ENCODE measurements at regions not wholly inside any gene's neighbourhood (a gene's known extent, or its start where the extent isn't known, plus 50 kb on each side); places are given as distances from the start of the nearest gene placed in this dataset.

DNA sequence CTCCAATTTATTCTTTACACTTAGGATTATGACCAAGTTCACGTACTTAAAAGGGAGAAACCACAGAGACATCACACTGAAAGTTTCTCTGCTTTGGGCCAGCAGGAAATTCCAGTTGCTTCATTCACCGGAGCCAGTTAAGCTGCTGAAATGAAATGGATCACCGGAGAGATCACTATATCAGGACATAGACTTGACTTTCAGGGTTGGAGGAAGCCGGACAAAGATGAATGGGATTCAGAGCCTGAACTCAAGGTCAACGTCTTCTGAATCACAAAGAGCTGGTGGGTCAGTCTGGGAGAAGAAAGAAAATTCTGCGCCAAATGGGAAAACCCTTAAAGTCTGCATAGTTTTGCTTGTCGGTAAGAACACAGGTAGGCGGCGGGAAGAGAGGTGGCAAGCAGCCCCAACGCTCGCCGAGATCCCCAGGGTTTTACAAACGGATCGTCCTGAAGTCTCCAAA is 81.9 kb upstream of the CCDC28A start:
- peak in 2 of 4 donors; percentile 29 to 34 for DNase-seq (ENCODE audit: low read depth in 4 of 4, low spot score in 2 of 4)

DNA sequence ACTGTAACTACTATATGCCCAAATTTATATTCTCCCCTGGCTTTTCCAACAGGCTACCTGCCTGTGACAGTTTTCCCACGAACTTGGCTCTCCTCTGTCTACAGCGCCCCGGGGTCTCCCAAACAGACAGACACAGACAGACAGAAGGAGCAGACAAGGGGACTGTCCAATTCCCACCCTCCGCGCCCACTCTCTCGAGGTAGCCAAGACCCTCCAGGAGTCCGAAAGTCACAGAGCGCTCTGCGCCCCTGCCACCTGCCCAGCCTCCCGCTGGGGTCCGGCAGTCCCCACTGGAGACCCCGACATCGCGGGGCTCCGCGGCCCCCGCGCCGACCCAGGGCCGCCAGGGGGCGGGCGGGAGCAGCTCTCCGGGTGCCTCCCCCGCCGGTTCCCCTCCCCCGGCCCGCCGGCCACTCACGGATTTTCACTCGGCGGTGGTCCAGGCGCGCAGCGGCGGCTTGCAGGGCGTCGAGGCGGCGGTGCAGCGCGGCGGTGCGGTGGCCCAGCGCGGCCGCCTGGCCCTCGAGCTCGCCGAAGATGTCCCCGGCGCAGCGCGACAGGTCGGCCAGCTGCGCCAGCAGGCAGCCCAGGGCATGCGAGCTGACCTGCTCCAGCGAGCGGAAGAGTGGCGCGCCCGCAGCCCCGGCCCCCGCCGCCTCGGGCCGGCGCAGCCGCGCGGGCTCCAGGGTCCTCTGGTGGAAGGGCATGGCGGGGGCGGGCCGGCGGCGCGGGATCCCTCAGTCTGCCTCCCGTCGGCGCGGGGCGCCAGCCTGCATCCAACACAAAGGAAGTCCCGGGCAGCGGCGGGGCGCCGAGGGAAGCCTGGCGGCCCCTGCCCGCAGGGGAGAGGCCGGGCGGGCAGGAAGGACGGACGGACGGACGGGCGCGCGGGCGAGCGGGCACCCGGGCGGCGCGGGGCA is 81.3 kb upstream of the CCDC28A start:
- DNase-seq (ENCODE audit: low read depth in 4 of 4, low spot score in 2 of 4), result peak in 3 of 4 donors; percentile 44 to 65 (median 62)

DNA sequence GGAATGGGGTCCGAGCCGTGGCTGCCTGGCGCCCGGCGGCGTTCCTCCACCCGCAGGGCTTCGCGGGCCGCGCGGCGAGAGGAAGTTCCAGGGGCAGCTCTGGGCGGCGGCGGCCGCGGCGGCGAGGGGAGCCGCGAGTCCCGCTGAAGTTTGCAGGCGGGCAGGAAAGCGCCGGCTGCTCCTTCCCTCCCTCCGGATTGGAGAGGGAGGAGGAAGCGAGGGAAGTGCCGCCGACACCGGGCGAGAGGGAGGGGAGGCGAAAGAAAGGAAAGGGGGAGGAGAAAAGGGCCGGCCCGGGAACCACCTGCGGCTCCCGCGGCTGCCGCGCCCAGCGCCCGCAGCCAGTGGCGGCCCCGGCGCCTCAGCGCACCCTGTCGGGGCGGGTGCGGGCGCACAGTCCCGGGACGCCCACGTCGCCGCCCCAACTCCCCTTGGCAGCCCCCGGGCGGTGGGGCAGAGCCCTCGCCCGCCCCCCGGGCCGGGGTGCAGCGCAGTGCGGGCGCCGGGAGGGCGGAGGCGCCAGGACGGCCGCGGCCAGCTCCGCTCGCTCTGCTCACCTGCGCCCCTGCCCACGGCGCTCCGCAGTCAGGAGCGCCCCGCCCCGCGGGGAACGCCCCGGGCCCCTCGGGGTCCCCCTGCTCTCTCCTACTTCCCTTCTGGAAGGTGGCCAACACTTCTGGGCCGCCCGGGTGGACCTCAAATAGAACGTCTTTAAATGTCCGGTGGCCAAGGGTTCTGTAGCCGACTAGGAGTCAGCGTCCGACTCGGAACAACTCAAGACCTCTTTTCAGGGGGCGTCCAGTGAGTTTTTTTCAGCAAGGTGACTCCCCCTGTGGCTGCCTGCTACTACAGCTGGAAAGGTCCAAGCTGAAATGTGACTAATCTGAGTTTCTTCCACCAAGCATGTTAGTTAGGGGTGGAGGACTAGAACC is 80.3 kb upstream of the CCDC28A start:
- peak in 2 of 4 donors; percentile 46 to 48 for DNase-seq (ENCODE audit: low read depth in 4 of 4, low spot score in 2 of 4)

DNA sequence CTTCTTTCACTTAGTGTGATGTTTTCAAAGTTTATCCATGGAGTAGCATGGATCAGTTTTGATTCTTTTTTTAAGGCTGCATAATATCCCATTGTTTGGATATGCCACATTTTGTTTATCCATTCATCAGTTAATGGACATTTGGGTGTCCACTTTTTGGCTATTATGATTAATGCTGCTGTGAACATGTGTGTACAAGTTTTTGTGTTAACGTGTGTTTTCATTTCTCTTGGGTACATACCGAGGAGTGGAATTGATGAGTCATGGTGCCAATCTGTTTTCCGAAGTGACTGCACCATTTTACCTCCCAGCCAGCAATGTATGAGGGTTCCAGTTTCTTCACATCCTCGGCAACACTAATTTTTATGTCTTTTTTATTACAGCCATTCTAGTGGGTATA is 78.4 kb upstream of the CCDC28A start:
- DNase-seq (ENCODE audit: low read depth in 4 of 4, low spot score in 2 of 4), result no peak

DNA sequence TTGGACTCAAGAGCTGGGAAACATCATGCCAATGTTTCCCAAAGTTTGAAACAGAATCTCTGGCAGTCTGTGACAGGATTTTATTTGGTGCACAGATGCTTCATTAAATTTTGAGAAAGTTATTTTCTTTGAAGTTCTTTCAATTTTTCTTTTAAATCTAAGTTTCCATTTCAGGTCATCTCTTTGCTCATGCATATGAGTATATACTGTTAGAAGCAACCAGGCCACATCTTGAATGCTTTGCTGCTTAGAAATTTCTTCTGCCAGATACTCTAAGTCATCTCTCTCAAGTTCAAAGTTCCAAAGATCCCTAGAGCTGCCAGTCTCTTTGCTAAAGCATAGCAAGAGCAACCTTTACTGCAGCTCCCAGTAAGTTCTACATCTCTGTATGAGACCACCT is 59.1 kb upstream of the CCDC28A start:
- no peak for DNase-seq (ENCODE audit: low read depth in 4 of 4, low spot score in 2 of 4)

DNA sequence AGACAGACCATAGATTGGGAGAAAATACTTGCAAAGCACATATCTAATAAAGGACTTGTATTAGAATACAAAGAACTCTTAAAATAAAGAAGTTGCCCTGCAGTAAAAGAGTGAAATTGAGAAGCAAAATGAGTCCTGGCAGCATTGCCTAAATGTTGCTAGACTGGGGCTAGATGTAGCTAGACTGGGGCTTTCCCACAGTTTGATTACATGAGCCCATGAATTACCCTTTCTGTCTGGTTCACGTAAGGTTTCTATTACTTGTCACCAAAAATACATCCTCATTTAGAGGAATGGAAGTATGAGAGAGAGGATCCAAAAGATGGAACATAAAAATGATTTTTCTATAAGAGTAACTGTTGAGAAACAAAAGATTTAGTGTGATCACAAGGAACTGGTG is 57.6 kb upstream of the CCDC28A start:
- no peak for DNase-seq (ENCODE audit: low read depth in 4 of 4, low spot score in 2 of 4)

DNA sequence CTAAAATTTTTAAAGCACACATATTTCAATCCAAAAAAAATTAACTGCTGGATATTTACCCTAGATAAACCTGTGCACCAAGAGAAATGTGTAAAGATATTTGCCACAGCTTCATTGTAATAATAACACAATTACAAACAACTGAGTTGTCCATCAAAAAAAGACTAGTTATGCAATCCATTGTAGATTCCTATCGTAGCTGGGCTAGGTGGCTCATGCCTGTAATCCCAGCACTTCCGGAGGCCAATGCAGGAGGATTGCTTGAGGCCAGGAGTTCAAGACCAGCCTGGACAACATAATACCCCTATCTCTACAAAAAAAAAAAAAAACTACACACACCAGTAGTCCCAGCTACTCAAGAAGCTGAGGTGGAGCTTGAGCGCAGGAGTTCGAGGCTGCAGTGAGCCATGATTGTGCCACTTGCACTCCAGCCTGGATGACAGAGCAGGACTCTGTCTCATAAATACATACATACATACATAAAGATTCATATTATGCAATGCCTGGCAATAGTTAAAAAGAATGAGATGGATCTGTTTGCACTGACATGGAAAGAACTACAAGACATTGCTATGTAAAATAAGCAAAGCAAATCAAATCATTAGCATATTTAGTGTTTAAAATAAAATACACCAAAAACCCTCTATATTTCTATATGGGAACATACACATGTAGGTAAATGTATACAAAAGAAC is 56.5 kb upstream of the CCDC28A start:
- DNase-seq (ENCODE audit: low read depth in 4 of 4, low spot score in 2 of 4), result no peak

DNA sequence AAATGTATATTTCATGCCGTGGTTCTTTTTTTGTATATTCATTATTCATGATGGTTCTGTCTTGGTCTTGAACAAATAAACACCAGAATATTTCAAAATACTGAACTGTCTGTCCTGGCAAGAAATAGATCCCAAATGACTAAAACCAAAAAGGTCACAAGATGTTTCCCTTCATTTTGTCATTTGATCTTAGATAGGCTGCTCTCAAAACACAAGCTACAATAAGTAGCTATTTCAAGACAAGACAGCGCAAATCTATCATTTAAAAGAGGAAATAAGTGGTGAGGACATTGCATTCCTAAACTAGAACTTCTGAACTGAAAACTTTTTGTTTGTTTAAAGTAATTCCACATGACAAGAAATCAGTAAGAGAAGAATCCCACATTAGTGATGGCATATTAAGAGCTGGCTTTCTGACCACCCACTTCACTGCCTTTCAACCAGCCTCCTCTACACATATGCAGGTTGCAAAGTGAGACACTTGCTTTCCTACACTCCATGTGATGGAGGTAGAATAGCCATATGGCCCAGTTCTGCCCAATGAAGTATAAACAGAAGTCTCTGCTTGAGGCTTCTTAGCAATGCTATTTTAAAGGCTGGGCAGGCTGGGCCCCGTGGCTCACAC is 54.4 kb upstream of the CCDC28A start:
- peak in 2 of 4 donors; percentile 7 to 23 for DNase-seq (ENCODE audit: low read depth in 4 of 4, low spot score in 2 of 4)

DNA sequence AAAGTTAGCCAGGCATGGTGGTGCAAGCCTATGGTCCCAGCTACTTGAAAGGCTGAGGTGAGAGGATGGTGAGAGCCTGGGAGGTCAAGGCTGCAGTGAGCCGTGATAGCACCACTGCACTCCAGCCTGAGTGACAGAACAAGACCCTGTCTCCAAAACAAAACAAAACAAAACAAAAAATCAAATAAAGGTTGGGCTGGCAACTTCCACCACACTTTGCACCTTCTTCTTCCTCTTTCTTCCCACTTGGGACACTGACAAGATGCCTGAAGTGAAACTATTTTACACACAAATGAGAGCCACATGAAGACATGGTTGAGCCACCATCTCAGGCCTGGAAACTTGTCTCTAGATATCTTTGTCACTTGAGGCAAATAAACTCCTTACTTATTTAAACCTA is 53.8 kb upstream of the CCDC28A start:
- no peak for DNase-seq (ENCODE audit: low read depth in 4 of 4, low spot score in 2 of 4)

DNA sequence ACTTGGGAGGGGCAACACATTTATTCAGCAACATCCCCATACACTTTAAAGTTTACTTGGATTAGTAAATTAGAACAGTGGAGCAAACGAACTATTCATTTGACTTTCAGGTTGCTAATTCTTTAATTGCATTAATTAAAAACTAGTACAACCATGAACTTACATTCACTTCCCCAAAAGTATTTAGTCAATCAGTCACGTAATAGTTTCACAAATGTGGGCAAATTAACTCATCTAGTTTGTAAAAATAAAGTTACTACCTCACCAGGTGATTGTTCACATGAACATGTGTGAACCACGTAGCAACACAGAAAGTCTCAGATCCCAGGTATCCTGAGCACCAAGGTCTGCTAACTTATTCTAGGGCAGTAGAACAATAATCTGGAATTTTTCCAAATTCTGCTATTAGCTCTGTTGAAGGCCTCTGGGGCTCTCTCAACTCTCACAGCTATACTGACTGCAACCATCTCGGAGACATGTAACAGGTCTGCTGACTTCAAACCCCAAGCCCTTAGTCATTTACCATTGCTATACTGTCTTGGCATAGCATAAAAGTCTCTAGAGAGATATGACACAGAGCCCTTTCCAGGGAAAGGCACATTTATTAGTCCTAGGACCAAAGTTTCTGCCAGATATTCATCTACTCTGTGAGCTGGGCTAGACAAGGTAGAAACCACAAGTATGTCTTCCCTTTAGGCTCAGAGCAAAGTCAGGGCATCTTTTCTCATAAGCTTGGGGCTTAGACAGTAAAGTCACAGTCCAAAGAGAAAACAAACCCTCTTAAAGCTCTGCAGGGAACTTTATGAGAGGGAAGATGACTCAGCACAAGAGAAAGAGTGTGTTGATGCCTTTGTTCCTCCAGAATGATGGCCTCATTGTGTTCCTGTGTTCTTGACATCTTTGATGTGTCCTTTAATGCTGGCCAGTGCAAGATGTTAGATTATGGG is 50.9 kb upstream of the CCDC28A start:
- DNase-seq (ENCODE audit: low read depth in 4 of 4, low spot score in 2 of 4), result no peak
